Gastrocnemius medialis (tissue), 4 donors: ENCODE measurements at regions not wholly inside any gene's neighbourhood (a gene's known extent, or its start where the extent isn't known, plus 50 kb on each side); places are given as distances from the start of the nearest gene placed in this dataset.

Experiments used
- ATAC-seq, 2 donors: fragments of 150-250 bp; one replicate each; pipeline ENCODE4 v1.9.1; 2016
- DNase-seq, 2 donors: peaks; one replicate each; pipeline ENCODE4 v3.0.0-alpha.2; 2019
- H3K27ac ChIP-seq, 4 donors: fragments of 200-600 bp; sonication (generic); 1 replicate in 1 of 4; 2 replicates in 3 of 4; pipeline ENCODE4 v1.5.1; 2016 to 2018; ENCODE audit warnings: mild to moderate bottlenecking in 2 of 4, moderate library complexity in 1 of 4
- H3K27me3 ChIP-seq, 3 donors: fragments of 200-600 bp; sonication (generic) in 2 of 3; 1 replicate in 1 of 3; 2 replicates in 2 of 3; pipeline versions ENCODE4 v1.5.1 to v1.6.0; 2016 to 2019; ENCODE audit warnings: mild to moderate bottlenecking in 1 of 3, moderate library complexity in 1 of 3
- H3K36me3 ChIP-seq, 2 donors: fragments of 200-600 bp; sonication (generic) in 1 of 2; one replicate each; pipeline ENCODE4 v1.5.1; 2017 to 2018
- H3K4me1 ChIP-seq, 2 donors: fragments of 200-600 bp; sonication (generic) in 1 of 2; one replicate each; pipeline ENCODE4 v1.5.1; 2016 to 2017; ENCODE audit warnings: mild to moderate bottlenecking in 2 of 2
- H3K4me3 ChIP-seq, 4 donors: fragments of 200-600 bp; sonication (generic) in 3 of 4; 1 replicate in 1 of 4; 2 replicates in 3 of 4; pipeline ENCODE4 v1.5.1; 2016 to 2019; ENCODE audit warnings: mild to moderate bottlenecking in 2 of 4
- H3K9me3 ChIP-seq, 3 donors: fragments of 200-600 bp; sonication (generic) in 2 of 3; 1 replicate in 1 of 3; 2 replicates in 2 of 3; pipeline ENCODE4 v1.5.1; 2016 to 2019
- CTCF ChIP-seq, 5 experiments: fragments of 450-650 bp in 3 of 5; fragments of 200-600 bp in 2 of 5; sonication (generic) in 2 of 5; IDR thresholded peaks in 4 of 5; conservative IDR thresholded peaks in 1 of 5; 1 replicate in 4 of 5; 2 replicates in 1 of 5; pipeline ENCODE4 v1.5.1; 2016 to 2019; ENCODE audit warnings: antibody characterized with exemption in 5 of 5, mild to moderate bottlenecking in 3 of 5, moderate library complexity in 3 of 5
- POLR2A ChIP-seq, 2 donors: fragments of 450-650 bp; IDR thresholded peaks; one replicate each; pipeline ENCODE4 v1.6.1; 2017; ENCODE audit warnings: antibody characterized with exemption in 2 of 2, mild to moderate bottlenecking in 2 of 2, moderate library complexity in 2 of 2
- in situ Hi-C, 4 donors: fragments of 200-750 bp; cut with MboI; loops; one replicate each; pipeline versions ENCODE4 v1.15.0 to v1.8.0; 2017; ENCODE audit warnings: low sequenced_read_pairs in 4 of 4
- intact Hi-C: fragments of 100-400 bp; cut with DNase I; formaldehyde crosslinking; loops from one replicate; pipeline ENCODE4 v1.15.1; 2023; ENCODE audit warnings: low total_unique reads

- intact Hi-C loops (no loop called here), in situ Hi-C loops (no loop called here)
- no peaks in the 10 kb centered on the region for H3K4me1 ChIP-seq
- no peaks in the 10 kb centered on the region for H3K36me3 ChIP-seq
- H3K4me3 ChIP-seq: no peak overlapping the region
- peak overlapping the region in 2 of 4 donors; percentile 34 to 38 for H3K27ac ChIP-seq
- no peaks in the 10 kb centered on the region for H3K9me3 ChIP-seq
- ATAC-seq: peak in 1 of 2 donors; percentile 59
- TF ChIP-seq CTCF (IDR thresholded peaks at IDR 0.05 in 4 of 5, conservative IDR thresholded peaks at IDR 0.05 in 1 of 5) (no peak), POLR2A (IDR thresholded peaks at IDR 0.05) (no peak)
- peaks cover 0 to 3% (median 0%) of the 10 kb centered on the region in 3 donors for H3K27me3 ChIP-seq
- DNase-seq: no peak
Observed at GRCh38 chr9:85430659-85431338, 311.0 kb downstream of the AGTPBP1 start.

GRCh38 chr9:85428230-85428629 is 313.5 kb downstream of the AGTPBP1 start:
- no peak overlapping the region for H3K27ac ChIP-seq
- peaks cover 0 to 4% (median 0%) of the 10 kb centered on the region in 3 donors for H3K27me3 ChIP-seq
- no peak for ATAC-seq
- H3K4me1 ChIP-seq: no peaks in the 10 kb centered on the region
- in situ Hi-C loops: no loop called here
- no peak overlapping the region for H3K4me3 ChIP-seq
- DNase-seq: no peak
- intact Hi-C loops: no loop called here
- no peaks in the 10 kb centered on the region for H3K9me3 ChIP-seq
- H3K36me3 ChIP-seq: no peaks in the 10 kb centered on the region
- TF ChIP-seq POLR2A (IDR thresholded peaks at IDR 0.05): no peak
- TF ChIP-seq CTCF (IDR thresholded peaks at IDR 0.05 in 4 of 5, conservative IDR thresholded peaks at IDR 0.05 in 1 of 5): no peak

GRCh38 chr9:85427772-85428171 is 314.0 kb downstream of the AGTPBP1 start:
- no peak overlapping the region for H3K4me3 ChIP-seq
- intact Hi-C loops: no loop called here
- in situ Hi-C loops: no loop called here

GRCh38 chr9:85425153-85425611 is 316.6 kb downstream of the AGTPBP1 start:
- Histone ChIP-seq H3K27ac (no peak overlapping the region), H3K9me3 (no peaks in the 10 kb centered on the region), H3K4me3 (no peak overlapping the region), H3K27me3 (peaks cover 0 to 4% (median 0%) of the 10 kb centered on the region in 3 donors), H3K4me1 (no peaks in the 10 kb centered on the region), H3K36me3 (no peaks in the 10 kb centered on the region)
- intact Hi-C loops: no loop called here
- TF ChIP-seq CTCF (IDR thresholded peaks at IDR 0.05 in 4 of 5, conservative IDR thresholded peaks at IDR 0.05 in 1 of 5) (peak in 3 of 5 experiments; percentile 24 to 43 (median 34)), POLR2A (IDR thresholded peaks at IDR 0.05) (no peak)
- in situ Hi-C loops: no loop called here
- DNase-seq (peak in 1 of 2 donors; percentile 10), ATAC-seq (no peak)

More at GRCh38 chr9:85427772-85428171, 314.0 kb downstream of the AGTPBP1 start:
- H3K36me3 ChIP-seq: no peaks in the 10 kb centered on the region
- ATAC-seq (no peak), DNase-seq (no peak)
- no peaks in the 10 kb centered on the region for H3K4me1 ChIP-seq
- H3K27me3 ChIP-seq: peaks cover 0 to 4% (median 0%) of the 10 kb centered on the region in 3 donors
- H3K27ac ChIP-seq: no peak overlapping the region
- no peaks in the 10 kb centered on the region for H3K9me3 ChIP-seq
- TF ChIP-seq POLR2A (IDR thresholded peaks at IDR 0.05): no peak
- no peak for TF ChIP-seq CTCF (IDR thresholded peaks at IDR 0.05 in 4 of 5, conservative IDR thresholded peaks at IDR 0.05 in 1 of 5)
